CD4-positive, alpha-beta T cell (primary cell): ENCODE measurements at regions not wholly inside any gene's neighbourhood (a gene's known extent, or its start where the extent isn't known, plus 50 kb on each side); places are given as distances from the start of the nearest gene placed in this dataset.

Source experiments
- ATAC-seq: fragments of 200-7000 bp; cut with Tn5 transposase; one replicate; pipeline ENCODE4 v1.10.0; 2022; ENCODE audit warnings: mild to moderate bottlenecking; ENCODE audit not compliant: poor library complexity
- CTCF ChIA-PET: fragments of 350-600 bp; sonication (Branson Sonifier 250); formaldehyde crosslinking; loops from one replicate; lab custom pipeline; 2021; ENCODE audit warnings: antibody characterized with exemption, inconsistent platforms; lab: Charles Lee
- POLR2A ChIA-PET: fragments of 350-600 bp; sonication (Branson Sonifier 250); formaldehyde crosslinking; loops from one replicate; lab custom pipeline; 2021; ENCODE audit warnings: antibody characterized with exemption, inconsistent platforms; lab: Charles Lee
- DNase-seq, 14 experiments: peaks; one replicate each; pipeline ENCODE4 v3.0.0-alpha.2; 2013 to 2020; ENCODE audit warnings: mixed read lengths in 2 of 14
- H3K27ac ChIP-seq, 2 donors: one replicate each; pipeline versions ENCODE4 v1.5.1 to v1.7.0; 2013; ENCODE audit warnings: low read length in 2 of 2, low read depth in 1 of 2, mild to moderate bottlenecking in 1 of 2
- H3K27me3 ChIP-seq, 2 experiments: 1 replicate in 1 of 2; 2 replicates in 1 of 2; pipeline versions ENCODE4 v1.6.1 to v1.7.0; 2013; ENCODE audit warnings: low read length in 2 of 2, control low read depth in 1 of 2, mild to moderate bottlenecking in 1 of 2, moderate library complexity in 1 of 2; ENCODE audit not compliant: insufficient read depth in 2 of 2, control insufficient read depth in 1 of 2
- H3K36me3 ChIP-seq: one replicate; pipeline ENCODE4 v1.6.1; 2013; ENCODE audit warnings: low read length, control low read depth; ENCODE audit not compliant: insufficient read depth
- H3K4me1 ChIP-seq: one replicate; pipeline ENCODE4 v1.6.1; 2013; ENCODE audit warnings: low read length, control low read depth; ENCODE audit not compliant: insufficient read depth
- H3K4me3 ChIP-seq: one replicate; pipeline ENCODE4 v1.5.1; 2013; ENCODE audit warnings: mild to moderate bottlenecking, low read length, moderate library complexity
- H3K9me3 ChIP-seq, 2 experiments: 1 replicate in 1 of 2; 2 replicates in 1 of 2; pipeline versions ENCODE4 v1.6.1 to v1.7.0; 2013; ENCODE audit warnings: low read length in 2 of 2, mild to moderate bottlenecking in 2 of 2, control low read depth in 1 of 2, moderate library complexity in 1 of 2; ENCODE audit not compliant: control insufficient read depth in 1 of 2, insufficient read depth in 1 of 2
- H3K27ac Mint-ChIP-seq: one replicate; pipeline ENCODE4 v1.8.0; 2020; ENCODE audit warnings: mixed read lengths
- H3K27me3 Mint-ChIP-seq: one replicate; pipeline ENCODE4 v1.8.0; 2021; ENCODE audit warnings: mixed read lengths
- H3K36me3 Mint-ChIP-seq: one replicate; pipeline ENCODE4 v1.8.0; 2021; ENCODE audit warnings: low read depth, mixed read lengths
- H3K4me1 Mint-ChIP-seq: one replicate; pipeline ENCODE4 v1.8.0; 2021; ENCODE audit warnings: low read depth, mixed read lengths
- H3K4me3 Mint-ChIP-seq: one replicate; pipeline ENCODE4 v1.8.0; 2020; ENCODE audit warnings: mild to moderate bottlenecking, mixed read lengths
- H3K9me3 Mint-ChIP-seq: one replicate; pipeline ENCODE4 v1.8.0; 2020; ENCODE audit warnings: mixed read lengths
- intact Hi-C, 2 experiments: fragments of 100-400 bp; cut with DNase I in 1 of 2; cut with micrococcal nuclease in 1 of 2; formaldehyde crosslinking; loops; one replicate each; pipeline versions ENCODE4 v1.15.1 to v1.9.0; 2023 to 2025; cut with DNase I, micrococcal nuclease
- TF ChIP-seq, protein P1 (sequence below): fragments of 200-600 bp; IDR thresholded peaks from one replicate; pipeline ENCODE4 v1.8.0; 2022; ENCODE audit warnings: antibody characterized with exemption, mild to moderate bottlenecking

DNA sequence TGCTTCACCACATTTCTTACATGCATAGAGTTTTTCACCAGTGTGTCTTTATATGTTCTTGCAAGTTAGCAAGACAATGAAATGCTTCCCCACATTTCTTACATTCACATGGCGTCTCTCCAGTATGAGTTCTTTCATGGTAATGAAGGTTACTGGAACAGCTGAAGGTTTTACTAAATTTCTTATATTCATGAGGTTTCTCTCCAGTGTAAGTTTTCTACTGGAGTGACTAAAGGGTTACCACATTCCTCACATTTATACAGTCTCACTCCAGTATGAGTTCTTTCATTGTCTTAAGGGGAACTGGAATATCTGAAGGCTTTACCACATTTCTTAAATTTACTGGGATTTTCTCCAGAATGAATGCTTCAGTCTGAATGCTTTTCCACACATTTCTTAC lies 350.3 kb downstream of the MAT2B start:
- no peaks in the 10 kb centered on the region for H3K36me3 Mint-ChIP-seq
- H3K27me3 Mint-ChIP-seq, result no peaks in the 10 kb centered on the region
- CTCF ChIA-PET, result no interaction called here
- Histone ChIP-seq H3K36me3 (no peaks in the 10 kb centered on the region), H3K27me3 (no peaks in the 10 kb centered on the region), H3K27ac (no peak overlapping the region), H3K4me1 (no peaks in the 10 kb centered on the region), H3K9me3 (peaks cover 5 to 8% of the 10 kb centered on the region in 2 experiments), H3K4me3 (no peak overlapping the region)
- TF ChIP-seq, protein P1, sequence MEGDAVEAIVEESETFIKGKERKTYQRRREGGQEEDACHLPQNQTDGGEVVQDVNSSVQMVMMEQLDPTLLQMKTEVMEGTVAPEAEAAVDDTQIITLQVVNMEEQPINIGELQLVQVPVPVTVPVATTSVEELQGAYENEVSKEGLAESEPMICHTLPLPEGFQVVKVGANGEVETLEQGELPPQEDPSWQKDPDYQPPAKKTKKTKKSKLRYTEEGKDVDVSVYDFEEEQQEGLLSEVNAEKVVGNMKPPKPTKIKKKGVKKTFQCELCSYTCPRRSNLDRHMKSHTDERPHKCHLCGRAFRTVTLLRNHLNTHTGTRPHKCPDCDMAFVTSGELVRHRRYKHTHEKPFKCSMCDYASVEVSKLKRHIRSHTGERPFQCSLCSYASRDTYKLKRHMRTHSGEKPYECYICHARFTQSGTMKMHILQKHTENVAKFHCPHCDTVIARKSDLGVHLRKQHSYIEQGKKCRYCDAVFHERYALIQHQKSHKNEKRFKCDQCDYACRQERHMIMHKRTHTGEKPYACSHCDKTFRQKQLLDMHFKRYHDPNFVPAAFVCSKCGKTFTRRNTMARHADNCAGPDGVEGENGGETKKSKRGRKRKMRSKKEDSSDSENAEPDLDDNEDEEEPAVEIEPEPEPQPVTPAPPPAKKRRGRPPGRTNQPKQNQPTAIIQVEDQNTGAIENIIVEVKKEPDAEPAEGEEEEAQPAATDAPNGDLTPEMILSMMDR, result no peak
- POLR2A ChIA-PET, result no interaction called here
- H3K4me3 Mint-ChIP-seq, result no peak overlapping the region
- peaks cover 10% of the 10 kb centered on the region for H3K9me3 Mint-ChIP-seq
- H3K27ac Mint-ChIP-seq, result no peak overlapping the region
- intact Hi-C loops, result no loop called here
- ATAC-seq (no peak), DNase-seq (no peak)
- H3K4me1 Mint-ChIP-seq, result no peaks in the 10 kb centered on the region

DNA sequence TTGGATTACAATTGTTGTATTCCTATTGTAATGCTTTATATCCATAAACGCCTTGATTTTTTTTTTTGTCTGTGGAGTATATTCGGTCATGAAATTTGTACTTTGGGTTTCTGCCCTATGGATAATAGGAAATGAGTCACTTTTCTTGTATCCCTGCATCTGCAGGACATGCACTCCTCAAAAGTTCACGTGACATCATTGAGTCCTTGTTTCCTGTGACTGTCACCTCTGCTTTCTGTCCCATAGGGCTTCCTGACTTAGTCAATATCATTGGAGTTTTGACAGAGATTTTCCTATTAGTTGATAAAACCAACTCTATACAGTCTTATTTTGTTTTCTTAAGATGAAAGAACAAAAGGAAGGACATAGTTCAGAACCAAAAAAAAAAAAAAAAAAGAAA lies 356.3 kb downstream of the MAT2B start:
- Histone ChIP-seq H3K4me1 (no peaks in the 10 kb centered on the region), H3K27ac (no peak overlapping the region), H3K36me3 (no peaks in the 10 kb centered on the region), H3K4me3 (no peak overlapping the region), H3K9me3 (peaks cover 0 to 5% of the 10 kb centered on the region in 2 experiments), H3K27me3 (no peaks in the 10 kb centered on the region)
- Mint-ChIP-seq H3K4me1 (no peaks in the 10 kb centered on the region), H3K27me3 (no peaks in the 10 kb centered on the region), H3K27ac (no peak overlapping the region), H3K4me3 (no peak overlapping the region), H3K36me3 (no peaks in the 10 kb centered on the region), H3K9me3 (peaks cover 3% of the 10 kb centered on the region)
- DNase-seq (no peak), ATAC-seq (no peak)
- CTCF ChIA-PET, result no interaction called here
- POLR2A ChIA-PET, result no interaction called here
- intact Hi-C loops, result no loop called here
- TF ChIP-seq, protein P1, result no peak

DNA sequence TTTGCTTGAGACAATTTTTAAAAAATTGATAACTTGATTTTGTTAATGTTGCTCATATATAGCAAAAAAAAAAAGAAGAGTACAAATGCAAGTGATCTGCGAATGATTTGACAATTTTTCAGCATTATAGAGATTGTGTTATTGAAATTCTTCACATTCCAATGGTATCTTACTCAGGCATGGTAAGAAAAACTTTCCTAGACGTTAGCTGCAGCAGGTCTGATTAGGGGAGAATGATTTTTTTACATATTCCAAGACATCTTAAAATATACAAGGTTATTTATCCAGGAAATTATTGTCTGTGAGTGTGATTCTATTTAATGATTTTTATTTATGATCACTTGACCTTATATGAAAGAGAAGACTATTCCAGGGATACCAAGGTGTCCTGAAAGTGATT lies 361.9 kb downstream of the MAT2B start:
- Mint-ChIP-seq H3K27me3 (no peaks in the 10 kb centered on the region), H3K9me3 (no peaks in the 10 kb centered on the region), H3K4me1 (no peaks in the 10 kb centered on the region), H3K36me3 (no peaks in the 10 kb centered on the region), H3K27ac (no peak overlapping the region), H3K4me3 (no peak overlapping the region)
- DNase-seq, result no peak
- TF ChIP-seq, protein P1, result no peak
- ChIA-PET CTCF (no interaction called here), POLR2A (no interaction called here)
- intact Hi-C loops, result no loop called here
- Histone ChIP-seq H3K4me3 (no peak overlapping the region), H3K36me3 (no peaks in the 10 kb centered on the region), H3K27me3 (no peaks in the 10 kb centered on the region), H3K27ac (no peak overlapping the region), H3K4me1 (no peaks in the 10 kb centered on the region), H3K9me3 (no peaks in the 10 kb centered on the region)
- no peak for ATAC-seq
